ENCODE measurements at regions not wholly inside any gene's neighbourhood (a gene's known extent, or its start where the extent isn't known, plus 50 kb on each side); places are given as distances from the start of the nearest gene placed in this dataset.
A peak's percentile ranks its signal among the peaks of the same experiment; 100 is the strongest.

DNA sequence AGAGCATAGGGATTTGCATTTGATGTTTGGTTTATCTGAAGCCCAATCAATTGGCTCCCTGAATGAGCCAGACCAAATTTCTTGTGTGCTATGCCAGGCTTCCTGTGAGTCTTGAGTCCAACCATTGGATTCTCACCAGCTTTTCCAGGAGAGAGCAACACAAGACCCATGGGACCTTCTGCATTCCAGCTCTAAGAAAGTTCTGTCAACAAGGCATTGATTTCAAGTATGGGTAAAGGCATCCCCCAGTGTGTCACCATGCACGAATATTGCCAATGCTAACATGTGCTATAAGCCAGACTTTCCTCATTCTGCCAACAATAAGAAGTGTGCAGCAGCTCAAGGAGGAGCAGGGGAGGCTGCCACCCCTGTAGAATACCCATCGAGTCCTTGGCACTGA is 266.6 kb downstream of the ETAA1 start:
- peak; percentile 57 for DNase-seq (ENCODE audit: low read depth)
- no peak for TF ChIP-seq CTCF (conservative IDR thresholded peaks at IDR 0.05; ENCODE audit: low read length)
- H3K4me3 ChIP-seq (ENCODE audit: low read length) = no peak overlapping the region

GRCh38 chr2:67666386-67667053 is 269.4 kb downstream of the ETAA1 start:
- no peak for TF ChIP-seq CTCF (conservative IDR thresholded peaks at IDR 0.05; ENCODE audit: low read length)
- no peak for DNase-seq (ENCODE audit: low read depth)

GRCh38 chr2:67667054-67667908 is 270.1 kb downstream of the ETAA1 start:
- TF ChIP-seq CTCF (conservative IDR thresholded peaks at IDR 0.05; ENCODE audit: low read length) = no peak
- no peak overlapping the region for H3K4me3 ChIP-seq (ENCODE audit: low read length)
- DNase-seq (ENCODE audit: low read depth) = no peak

More at GRCh38 chr2:67666386-67667053, 269.4 kb downstream of the ETAA1 start:
- H3K4me3 ChIP-seq (ENCODE audit: low read length) = no peak overlapping the region

- no peak overlapping the region for H3K4me3 ChIP-seq (ENCODE audit: low read length)
- TF ChIP-seq CTCF (conservative IDR thresholded peaks at IDR 0.05; ENCODE audit: low read length) = no peak
- no peak for DNase-seq (ENCODE audit: low read depth)
These were observed 271.4 kb downstream of the ETAA1 start for GRCh38 chr2:67668538-67668937.

GRCh38 chr2:67669168-67669567 is 272.0 kb downstream of the ETAA1 start:
- TF ChIP-seq CTCF (conservative IDR thresholded peaks at IDR 0.05; ENCODE audit: low read length) = no peak
- no peak for DNase-seq (ENCODE audit: low read depth)
- H3K4me3 ChIP-seq (ENCODE audit: low read length) = no peak overlapping the region

DNA sequence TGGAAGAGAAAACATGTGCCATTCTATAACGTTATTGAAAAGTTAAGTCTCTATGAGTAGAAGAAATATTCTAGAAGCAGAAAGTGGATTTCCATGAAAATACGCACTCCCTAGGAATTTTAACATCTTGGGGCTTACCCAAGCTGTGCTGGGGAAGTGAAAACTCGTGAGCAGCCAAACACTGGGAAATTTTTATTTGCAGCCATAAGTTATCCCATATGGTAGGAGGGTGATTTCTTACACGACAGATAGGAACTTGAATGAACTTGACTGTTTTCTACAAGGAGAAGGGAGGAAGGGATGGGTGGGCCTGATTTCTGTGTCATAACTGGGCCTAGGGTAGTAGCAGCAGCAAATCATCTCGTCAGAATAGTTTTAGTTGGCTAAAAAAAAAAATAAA is 272.6 kb downstream of the ETAA1 start:
- TF ChIP-seq CTCF (conservative IDR thresholded peaks at IDR 0.05; ENCODE audit: low read length) = no peak
- no peak overlapping the region for H3K4me3 ChIP-seq (ENCODE audit: low read length)
- no peak for DNase-seq (ENCODE audit: low read depth)

DNA sequence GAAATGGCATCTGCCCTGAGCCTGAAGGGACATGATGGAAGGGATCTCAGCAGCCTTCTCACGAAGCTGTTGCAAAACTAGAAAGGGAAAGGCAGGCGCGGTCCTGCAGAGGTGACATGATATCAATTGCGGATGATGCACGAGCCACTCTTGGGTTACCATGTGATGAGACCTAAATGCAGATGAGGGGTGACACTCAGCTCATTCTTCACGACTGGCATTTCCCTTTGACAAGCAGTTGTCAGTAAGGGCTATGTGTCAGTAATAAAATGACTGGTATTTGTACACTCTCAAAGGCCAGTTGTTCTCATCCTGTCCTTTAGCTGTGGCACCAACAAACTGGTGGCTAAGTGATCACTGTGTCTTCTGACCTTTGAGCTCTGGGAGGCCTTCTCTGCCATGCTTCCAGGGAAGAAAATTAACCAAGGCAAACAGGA is 273.6 kb downstream of the ETAA1 start:
- no peak for DNase-seq (ENCODE audit: low read depth)
- TF ChIP-seq CTCF (conservative IDR thresholded peaks at IDR 0.05; ENCODE audit: low read length) = no peak
- no peak overlapping the region for H3K4me3 ChIP-seq (ENCODE audit: low read length)
